HG03045 (cell line): ENCODE measurements at regions not wholly inside any gene's neighbourhood (a gene's known extent, or its start where the extent isn't known, plus 50 kb on each side); places are given as distances from the start of the nearest gene placed in this dataset.

Source experiments
- ATAC-seq: cut with Tn5 transposase; IDR thresholded peaks from one replicate; pipeline ENCODE4 v1.9.1; 2021; ENCODE audit warnings: mild to moderate bottlenecking, moderate library complexity; ENCODE audit not compliant: unreplicated experiment

- ATAC-seq = no peak
Measured at GRCh38 chr12:34188974-34189373, 166.7 kb downstream of the ALG10 start.

GRCh38 chr12:34190054-34190453 lies 167.8 kb downstream of the ALG10 start:
- ATAC-seq = no peak

GRCh38 chr12:34198924-34199323 lies 176.6 kb downstream of the ALG10 start:
- ATAC-seq = no peak

GRCh38 chr12:34203866-34204620 lies 181.7 kb downstream of the ALG10 start:
- ATAC-seq = no peak

- ATAC-seq = no peak
Measured at GRCh38 chr12:34204830-34205285, 182.6 kb downstream of the ALG10 start.

- no peak for ATAC-seq
Measured at GRCh38 chr12:34205401-34205800, 183.1 kb downstream of the ALG10 start.

GRCh38 chr12:34206061-34206785 lies 183.9 kb downstream of the ALG10 start:
- no peak for ATAC-seq

GRCh38 chr12:34207858-34208257 lies 185.6 kb downstream of the ALG10 start:
- ATAC-seq = no peak

- no peak for ATAC-seq
Measured at GRCh38 chr12:34208331-34209258, 186.3 kb downstream of the ALG10 start.

GRCh38 chr12:34209259-34209835 lies 187.1 kb downstream of the ALG10 start:
- ATAC-seq = no peak

- ATAC-seq = no peak
Measured at GRCh38 chr12:34210183-34210582, 187.9 kb downstream of the ALG10 start.

- ATAC-seq = no peak
Measured at GRCh38 chr12:34210689-34211530, 188.6 kb downstream of the ALG10 start.

- no peak for ATAC-seq
Measured at GRCh38 chr12:34212651-34213050, 190.4 kb downstream of the ALG10 start.

GRCh38 chr12:34214011-34214410 lies 191.7 kb downstream of the ALG10 start:
- ATAC-seq = no peak

- ATAC-seq = no peak
Measured at GRCh38 chr12:34215213-34215892, 193.1 kb downstream of the ALG10 start.

GRCh38 chr12:34215893-34216285 lies 193.6 kb downstream of the ALG10 start:
- no peak for ATAC-seq

- no peak for ATAC-seq
Measured at GRCh38 chr12:34217660-34218059, 195.4 kb downstream of the ALG10 start.

- ATAC-seq = peak; percentile 79
Measured at GRCh38 chr12:34218193-34219045, 196.1 kb downstream of the ALG10 start.
